ENCODE measurements at regions not wholly inside any gene's neighbourhood (a gene's known extent, or its start where the extent isn't known, plus 50 kb on each side); places are given as distances from the start of the nearest gene placed in this dataset.

- H3K36me3 ChIP-seq (ENCODE audit: control insufficient read depth in 4 of 4, insufficient read depth in 3 of 4, low read depth in 1 of 4, low read length in 3 of 4): no peaks in the 10 kb centered on the region
- H3K4me3 ChIP-seq (ENCODE audit: low read depth in 1 of 3, low read length in 3 of 3): no peak overlapping the region
- no peak overlapping the region for H3K27ac ChIP-seq (ENCODE audit: low read depth in 1 of 2, low read length in 2 of 2)
- H3K9ac ChIP-seq (ENCODE audit: low read depth in 1 of 2, low read length in 2 of 2): no peak overlapping the region
- WGBS: 47% methylated on average over 2 of the region's 2 CpGs
- no peaks in the 10 kb centered on the region for H3K9me3 ChIP-seq (ENCODE audit: control insufficient read depth in 4 of 4, low read length in 3 of 4)
- DNase-seq (ENCODE audit: low spot score): no peak
- no peaks in the 10 kb centered on the region for H3K4me1 ChIP-seq (ENCODE audit: control insufficient read depth in 4 of 4, insufficient read depth in 4 of 4, low read length in 3 of 4)
- TF ChIP-seq HNF4A (conservative IDR thresholded peaks at IDR 0.05) (no peak), EGR1 (IDR thresholded peaks at IDR 0.05; ENCODE audit: low read depth in 2 of 2) (no peak), ATF3 (IDR thresholded peaks at IDR 0.05) (no peak), YY1 (IDR thresholded peaks at IDR 0.05) (no peak), RXRA (IDR thresholded peaks at IDR 0.05) (no peak)
- no peaks in the 10 kb centered on the region for H3K27me3 ChIP-seq (ENCODE audit: control insufficient read depth in 4 of 4, insufficient read depth in 4 of 4, low read length in 3 of 4)
These were observed 279.7 kb upstream of the FSTL5 start for GRCh38 chr4:162443510-162443909.

GRCh38 chr4:162442128-162442527 is 278.3 kb upstream of the FSTL5 start:
- H3K4me1 ChIP-seq (ENCODE audit: control insufficient read depth in 4 of 4, insufficient read depth in 4 of 4, low read length in 3 of 4): no peaks in the 10 kb centered on the region
- 51% methylated on average over 2 of the region's 2 CpGs for WGBS
- TF ChIP-seq TAF1 (conservative IDR thresholded peaks at IDR 0.05) (no peak), REST (IDR thresholded peaks at IDR 0.05) (no peak), CTCF (IDR thresholded peaks at IDR 0.05; ENCODE audit: low read depth, low read length, missing input control) (no peak), NR2F2 (IDR thresholded peaks at IDR 0.05) (no peak), EGR1 (IDR thresholded peaks at IDR 0.05; ENCODE audit: low read depth in 2 of 2) (no peak), ATF3 (IDR thresholded peaks at IDR 0.05) (no peak), JUND (IDR thresholded peaks at IDR 0.05) (no peak), FOXA2 (IDR thresholded peaks at IDR 0.05) (no peak), YY1 (IDR thresholded peaks at IDR 0.05) (no peak), HNF4A (conservative IDR thresholded peaks at IDR 0.05) (no peak), SP1 (IDR thresholded peaks at IDR 0.05) (no peak), RXRA (IDR thresholded peaks at IDR 0.05) (no peak), RAD21 (IDR thresholded peaks at IDR 0.05) (no peak), MAX (IDR thresholded peaks at IDR 0.05) (no peak), HNF4G (IDR thresholded peaks at IDR 0.05) (no peak), ZBTB33 (IDR thresholded peaks at IDR 0.05) (no peak), GABPA (IDR thresholded peaks at IDR 0.05 in 1 of 2, conservative IDR thresholded peaks at IDR 0.05 in 1 of 2) (no peak), FOXA1 (IDR thresholded peaks at IDR 0.05) (no peak)
- no peaks in the 10 kb centered on the region for H3K36me3 ChIP-seq (ENCODE audit: control insufficient read depth in 4 of 4, insufficient read depth in 3 of 4, low read depth in 1 of 4, low read length in 3 of 4)
- no peaks in the 10 kb centered on the region for H3K9me3 ChIP-seq (ENCODE audit: control insufficient read depth in 4 of 4, low read length in 3 of 4)
- no peak overlapping the region for H3K4me3 ChIP-seq (ENCODE audit: low read depth in 1 of 3, low read length in 3 of 3)
- H3K27me3 ChIP-seq (ENCODE audit: control insufficient read depth in 4 of 4, insufficient read depth in 4 of 4, low read length in 3 of 4): no peaks in the 10 kb centered on the region
- no peak overlapping the region for H3K9ac ChIP-seq (ENCODE audit: low read depth in 1 of 2, low read length in 2 of 2)
- no peak for DNase-seq (ENCODE audit: low spot score)
- H3K27ac ChIP-seq (ENCODE audit: low read depth in 1 of 2, low read length in 2 of 2): no peak overlapping the region

Measured in liver (tissue), 8 donors.